ENCODE measurements at regions not wholly inside any gene's neighbourhood (a gene's known extent, or its start where the extent isn't known, plus 50 kb on each side); places are given as distances from the start of the nearest gene placed in this dataset.
"Not testable (repeated sequence)": the region's sequence is repeated elsewhere in the genome, so short reads cannot be mapped to it uniquely, and the experiment has no call there.

DNA sequence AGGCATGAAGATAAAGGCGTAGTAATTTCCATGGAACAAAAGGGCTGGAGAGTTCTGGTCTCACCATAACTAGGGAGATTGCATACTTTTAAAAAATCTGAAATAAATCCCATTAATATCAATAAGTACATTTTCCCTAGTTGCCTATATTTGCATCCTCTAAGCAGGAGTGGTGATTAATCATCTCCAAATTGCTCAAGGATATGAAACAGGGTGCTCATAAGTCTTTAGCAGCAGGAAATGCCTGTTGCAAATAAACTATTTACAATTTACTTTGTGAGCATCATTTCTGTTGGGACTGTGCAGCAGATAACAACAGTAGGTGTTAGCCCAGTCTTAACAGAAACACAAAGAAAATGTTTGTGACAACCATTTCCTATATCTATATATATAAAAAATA is 92.4 kb upstream of the TMEM178A start:
- no peak overlapping the region for H3K4me3 ChIP-seq (ENCODE audit: low read depth, low read length)
- TF ChIP-seq CTCF (IDR thresholded peaks at IDR 0.05; ENCODE audit: insufficient read depth, low read length) = no peak
- no peak for DNase-seq (ENCODE audit: low read depth)

- no peak for DNase-seq (ENCODE audit: low read depth)
- no peak overlapping the region for H3K4me3 ChIP-seq (ENCODE audit: low read depth, low read length)
- TF ChIP-seq CTCF (IDR thresholded peaks at IDR 0.05; ENCODE audit: insufficient read depth, low read length) = no peak
These were observed 83.9 kb upstream of the TMEM178A start for GRCh38 chr2:39581866-39582265.

- no peak for DNase-seq (ENCODE audit: low read depth)
- no peak for TF ChIP-seq CTCF (IDR thresholded peaks at IDR 0.05; ENCODE audit: insufficient read depth, low read length)
- no peak overlapping the region for H3K4me3 ChIP-seq (ENCODE audit: low read depth, low read length)
These were observed 82.5 kb upstream of the TMEM178A start for GRCh38 chr2:39583213-39583612.

GRCh38 chr2:39583781-39584180 is 81.9 kb upstream of the TMEM178A start:
- no peak for DNase-seq (ENCODE audit: low read depth)
- no peak overlapping the region for H3K4me3 ChIP-seq (ENCODE audit: low read depth, low read length)
- TF ChIP-seq CTCF (IDR thresholded peaks at IDR 0.05; ENCODE audit: insufficient read depth, low read length) = no peak

DNA sequence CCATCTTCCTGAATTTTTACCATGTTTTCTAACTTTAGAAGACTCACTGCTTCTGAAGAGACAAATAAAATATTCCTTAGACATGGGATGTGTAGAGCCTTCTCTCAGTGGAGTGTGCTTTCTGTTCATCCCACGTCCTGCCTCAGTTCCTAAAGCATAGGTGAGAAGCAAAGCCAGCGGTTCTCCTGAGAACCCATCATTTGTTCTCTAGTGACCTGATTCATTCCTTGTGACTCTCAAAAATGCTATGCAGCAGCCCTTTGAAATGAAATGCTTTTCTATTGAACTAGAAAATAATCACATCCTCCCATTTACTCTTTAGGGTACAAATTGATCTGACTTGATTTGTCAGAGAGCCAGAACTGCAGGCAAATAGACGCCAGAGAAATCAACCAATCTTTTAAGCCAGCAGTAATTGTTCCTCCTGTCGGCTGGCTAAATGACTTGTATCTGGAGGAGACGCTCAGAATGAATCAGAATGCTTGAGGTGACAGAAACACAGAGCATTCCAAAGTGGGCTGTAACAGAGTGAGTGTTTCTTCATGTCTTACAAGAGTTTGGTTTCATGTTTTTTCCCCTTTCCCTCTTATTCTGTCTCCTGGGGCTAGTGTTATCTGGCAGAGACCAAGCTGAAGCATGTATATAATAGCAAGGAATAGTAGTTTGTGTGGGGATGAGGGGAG is 81.3 kb upstream of the TMEM178A start:
- H3K4me3 ChIP-seq (ENCODE audit: low read depth, low read length) = no peak overlapping the region
- TF ChIP-seq CTCF (IDR thresholded peaks at IDR 0.05; ENCODE audit: insufficient read depth, low read length) = no peak
- peak; percentile 68 for DNase-seq (ENCODE audit: low read depth)

DNA sequence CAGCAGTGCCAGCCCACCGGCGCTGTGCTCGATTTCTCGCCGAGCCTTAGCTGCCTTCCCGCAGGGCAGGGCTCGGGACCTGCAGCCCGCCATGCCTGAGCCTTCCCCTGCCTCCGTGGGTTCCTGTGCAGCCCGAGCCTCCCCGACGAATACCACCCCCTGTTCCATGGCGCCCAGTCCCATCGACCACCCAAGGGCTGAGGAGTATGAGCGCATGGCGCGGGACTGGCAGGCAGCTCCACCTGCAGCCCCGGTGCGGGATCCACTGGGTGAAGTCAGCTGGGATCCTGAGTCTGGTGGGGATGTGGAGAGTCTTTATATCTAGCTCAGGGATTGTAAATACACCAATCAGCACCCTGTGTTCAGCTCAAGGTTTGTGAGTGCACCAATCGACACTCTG is 80.2 kb upstream of the TMEM178A start:
- H3K4me3 ChIP-seq (ENCODE audit: low read depth, low read length); DNase-seq (ENCODE audit: low read depth): not testable (repeated sequence)

GRCh38 chr2:39587168-39587567 is 78.5 kb upstream of the TMEM178A start:
- no peak for TF ChIP-seq CTCF (IDR thresholded peaks at IDR 0.05; ENCODE audit: insufficient read depth, low read length)
- no peak for DNase-seq (ENCODE audit: low read depth)
- H3K4me3 ChIP-seq (ENCODE audit: low read depth, low read length) = no peak overlapping the region

Data from fibroblast of the aortic adventitia (primary cell).